T-helper 1 cell (primary cell): ENCODE measurements at regions not wholly inside any gene's neighbourhood (a gene's known extent, or its start where the extent isn't known, plus 50 kb on each side); places are given as distances from the start of the nearest gene placed in this dataset.

Experiments
- DNase-seq, 5 donors: peaks; one replicate each; pipeline ENCODE4 v3.0.0-alpha.2; 2012 to 2020

- peak in 1 of 5 donors; percentile 73 for DNase-seq
Observed at GRCh38 chr14:65877624-65878023, 465.1 kb downstream of the FUT8 start.

- peak in 1 of 5 donors; percentile 23 for DNase-seq
Observed at GRCh38 chr14:65878586-65878985, 466.1 kb downstream of the FUT8 start.

- DNase-seq, result peak in 1 of 5 donors; percentile 82
Observed at GRCh38 chr14:65879248-65880009, 466.9 kb downstream of the FUT8 start.

- DNase-seq, result no peak
Observed at GRCh38 chr14:65880507-65880906, 468.0 kb downstream of the FUT8 start.

GRCh38 chr14:65881642-65882041 is 469.1 kb downstream of the FUT8 start:
- no peak for DNase-seq

GRCh38 chr14:65888677-65889076 is 476.1 kb downstream of the FUT8 start:
- DNase-seq, result no peak

- DNase-seq, result no peak
Observed at GRCh38 chr14:65892315-65892714, 479.8 kb downstream of the FUT8 start.

GRCh38 chr14:65900164-65900563 is 487.6 kb downstream of the FUT8 start:
- no peak for DNase-seq

- no peak for DNase-seq
Observed at GRCh38 chr14:65901595-65901994, 489.1 kb downstream of the FUT8 start.

- DNase-seq, result no peak
Observed at GRCh38 chr14:65904988-65905387, 492.5 kb downstream of the FUT8 start.

- DNase-seq, result no peak
Observed at GRCh38 chr14:65906344-65906743, 493.8 kb downstream of the FUT8 start.

GRCh38 chr14:65906948-65907347 is 494.4 kb downstream of the FUT8 start:
- no peak for DNase-seq

GRCh38 chr14:65910108-65910786 is 497.7 kb downstream of the FUT8 start:
- no peak for DNase-seq

- peak in 1 of 5 donors; percentile 61 for DNase-seq
Observed at GRCh38 chr14:65915125-65915524, 502.6 kb downstream of the FUT8 start.

- DNase-seq, result no peak
Observed at GRCh38 chr14:65916055-65916454, 503.5 kb downstream of the FUT8 start.

- no peak for DNase-seq
Observed at GRCh38 chr14:65920996-65921395, 508.5 kb downstream of the FUT8 start.

- DNase-seq, result no peak
Observed at GRCh38 chr14:65922142-65922541, 509.6 kb downstream of the FUT8 start.

GRCh38 chr14:65926504-65926903 is 514.0 kb downstream of the FUT8 start:
- no peak for DNase-seq

GRCh38 chr14:65926935-65927700 is 514.6 kb downstream of the FUT8 start:
- DNase-seq, result peak in 1 of 5 donors; percentile 38

- DNase-seq, result peak; percentile 15 to 94 (median 35)
Observed at GRCh38 chr14:65927931-65928356, 515.4 kb downstream of the FUT8 start.

GRCh38 chr14:65928995-65929394 is 516.5 kb downstream of the FUT8 start:
- no peak for DNase-seq

- no peak for DNase-seq
Observed at GRCh38 chr14:65933400-65934069, 521.0 kb downstream of the FUT8 start.

- no peak for DNase-seq
Observed at GRCh38 chr14:65934070-65934435, 521.5 kb downstream of the FUT8 start.
